Astrocyte of the cerebellum (primary cell): ENCODE measurements at regions not wholly inside any gene's neighbourhood (a gene's known extent, or its start where the extent isn't known, plus 50 kb on each side); places are given as distances from the start of the nearest gene placed in this dataset.
"Not testable (repeated sequence)": the region's sequence is repeated elsewhere in the genome, so short reads cannot be mapped to it uniquely, and the experiment has no call there.

Experiments
- DNase-seq: peaks from one replicate; pipeline ENCODE4 v3.0.0-alpha.2; 2011; ENCODE audit warnings: low read depth
- H3K4me3 ChIP-seq: 2 replicates; pipeline ENCODE4 v1.5.1; 2011; ENCODE audit warnings: mild to moderate bottlenecking, low read depth, low read length, moderate library complexity
- in situ Hi-C: cut with HindIII; loops from 2 replicates; pipeline ENCODE4 v1.10.0; 2017; ENCODE audit warnings: low sequenced_read_pairs
- TF ChIP-seq, protein P1 (sequence below): IDR thresholded peaks from 2 replicates; pipeline ENCODE4 v1.5.1; 2012; ENCODE audit warnings: low read length, low read depth, moderate library complexity, mild to moderate bottlenecking; ENCODE audit errors: missing control alignments

DNA sequence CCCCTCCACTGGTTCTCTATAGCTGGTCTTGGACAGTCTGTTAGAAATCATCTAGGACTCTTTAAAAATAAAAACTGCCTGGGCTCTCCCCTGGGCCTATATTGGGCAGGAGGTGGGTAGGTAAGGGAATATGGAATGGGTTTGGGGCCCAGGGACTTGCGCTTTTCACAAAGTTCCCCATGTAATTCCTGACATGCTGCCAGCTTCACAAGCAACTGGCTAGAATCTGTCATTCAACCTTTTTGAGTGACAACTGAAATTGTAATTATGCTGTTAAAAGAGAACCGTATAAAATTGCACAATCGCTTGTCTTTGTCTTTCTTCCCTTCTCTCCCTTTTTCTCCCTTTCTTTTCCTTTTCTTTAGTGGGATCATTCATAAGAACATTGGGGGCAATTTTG lies 603.1 kb downstream of the EBF1 start:
- TF ChIP-seq, protein P1, sequence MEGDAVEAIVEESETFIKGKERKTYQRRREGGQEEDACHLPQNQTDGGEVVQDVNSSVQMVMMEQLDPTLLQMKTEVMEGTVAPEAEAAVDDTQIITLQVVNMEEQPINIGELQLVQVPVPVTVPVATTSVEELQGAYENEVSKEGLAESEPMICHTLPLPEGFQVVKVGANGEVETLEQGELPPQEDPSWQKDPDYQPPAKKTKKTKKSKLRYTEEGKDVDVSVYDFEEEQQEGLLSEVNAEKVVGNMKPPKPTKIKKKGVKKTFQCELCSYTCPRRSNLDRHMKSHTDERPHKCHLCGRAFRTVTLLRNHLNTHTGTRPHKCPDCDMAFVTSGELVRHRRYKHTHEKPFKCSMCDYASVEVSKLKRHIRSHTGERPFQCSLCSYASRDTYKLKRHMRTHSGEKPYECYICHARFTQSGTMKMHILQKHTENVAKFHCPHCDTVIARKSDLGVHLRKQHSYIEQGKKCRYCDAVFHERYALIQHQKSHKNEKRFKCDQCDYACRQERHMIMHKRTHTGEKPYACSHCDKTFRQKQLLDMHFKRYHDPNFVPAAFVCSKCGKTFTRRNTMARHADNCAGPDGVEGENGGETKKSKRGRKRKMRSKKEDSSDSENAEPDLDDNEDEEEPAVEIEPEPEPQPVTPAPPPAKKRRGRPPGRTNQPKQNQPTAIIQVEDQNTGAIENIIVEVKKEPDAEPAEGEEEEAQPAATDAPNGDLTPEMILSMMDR, result no peak
- no peak overlapping the region for H3K4me3 ChIP-seq
- no peak for DNase-seq
- in situ Hi-C loops, result no loop called here

DNA sequence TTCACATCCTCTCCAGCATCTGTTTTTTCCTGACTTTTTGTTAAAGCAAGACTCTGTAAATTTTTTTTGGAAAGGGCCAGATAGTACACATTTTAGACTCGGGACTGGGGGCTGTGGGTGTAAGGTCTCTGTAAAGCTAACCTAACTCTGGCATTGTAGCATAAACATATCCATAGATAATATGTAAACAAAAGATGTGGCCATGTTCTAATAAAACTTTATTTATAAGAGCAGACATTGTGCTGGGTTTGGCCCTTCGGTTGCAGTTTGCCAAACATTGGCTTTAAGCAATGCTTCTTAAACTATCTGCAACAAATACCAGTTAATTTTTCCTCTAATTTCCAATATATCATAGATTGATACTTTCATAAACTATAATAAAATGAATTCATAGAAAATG lies 605.2 kb downstream of the EBF1 start:
- no peak overlapping the region for H3K4me3 ChIP-seq
- in situ Hi-C loops, result no loop called here
- DNase-seq, result no peak
- TF ChIP-seq, protein P1, result no peak

DNA sequence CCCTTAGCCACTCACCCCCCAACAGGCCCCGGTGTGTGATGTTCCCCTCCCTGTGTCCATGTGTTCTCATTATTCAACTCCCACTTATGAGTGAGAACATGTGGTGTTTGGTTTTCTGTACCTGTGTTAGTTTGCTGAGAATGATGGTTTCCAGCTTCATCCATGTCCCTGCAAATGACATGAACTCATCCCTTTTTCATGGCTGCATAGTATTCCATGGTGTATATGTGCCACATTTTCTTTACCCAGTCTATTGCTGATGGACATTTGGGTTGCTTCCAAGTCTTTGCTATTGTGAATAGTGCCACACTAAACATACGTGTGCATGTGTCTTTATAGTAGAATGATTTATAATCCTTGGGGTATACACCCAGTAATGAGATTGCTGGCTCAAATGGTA lies 605.7 kb downstream of the EBF1 start:
- H3K4me3 ChIP-seq, in situ Hi-C loops, DNase-seq: not testable (repeated sequence)

DNA sequence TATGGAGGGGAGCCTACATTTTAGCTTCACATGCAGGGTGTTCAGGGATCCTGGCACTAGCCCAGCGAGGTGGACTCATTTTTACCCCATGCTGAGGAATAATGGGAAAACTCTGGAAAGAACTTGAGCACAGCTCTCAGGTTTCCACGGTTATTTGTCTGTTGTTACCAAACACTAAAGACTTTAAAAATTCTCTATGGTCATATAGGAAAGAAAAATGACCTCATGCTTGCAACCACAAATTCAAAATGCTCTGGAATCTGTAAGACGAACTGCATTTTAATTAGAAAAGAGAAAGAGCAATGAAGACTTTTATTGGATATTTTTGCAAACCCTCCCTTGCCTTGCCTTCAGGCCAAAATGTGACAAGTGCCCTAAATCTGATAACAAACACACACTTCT lies 606.9 kb downstream of the EBF1 start:
- TF ChIP-seq, protein P1, result no peak
- peak; percentile 95 for DNase-seq
- in situ Hi-C loops, result no loop called here
- no peak overlapping the region for H3K4me3 ChIP-seq

DNA sequence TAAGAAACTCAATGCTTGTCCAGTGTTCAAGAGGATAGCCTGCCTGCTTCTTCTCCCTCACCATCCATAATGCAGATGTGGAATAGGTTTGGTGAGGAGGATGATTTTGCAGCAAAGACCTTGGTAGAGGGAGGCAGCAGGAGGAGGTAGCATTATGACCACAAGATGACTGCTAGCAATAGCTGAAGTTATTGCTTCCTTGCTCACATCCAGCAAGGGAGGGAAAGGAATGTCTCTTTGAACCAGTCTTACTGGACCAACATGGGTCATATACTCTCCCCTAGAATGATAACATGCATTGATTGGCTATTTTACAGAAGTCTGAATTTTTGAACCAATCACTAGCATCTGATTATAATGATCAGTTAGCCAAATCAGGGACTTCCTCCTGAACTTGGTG lies 607.6 kb downstream of the EBF1 start:
- no peak for DNase-seq
- no peak overlapping the region for H3K4me3 ChIP-seq
- TF ChIP-seq, protein P1, result no peak
- in situ Hi-C loops, result no loop called here

DNA sequence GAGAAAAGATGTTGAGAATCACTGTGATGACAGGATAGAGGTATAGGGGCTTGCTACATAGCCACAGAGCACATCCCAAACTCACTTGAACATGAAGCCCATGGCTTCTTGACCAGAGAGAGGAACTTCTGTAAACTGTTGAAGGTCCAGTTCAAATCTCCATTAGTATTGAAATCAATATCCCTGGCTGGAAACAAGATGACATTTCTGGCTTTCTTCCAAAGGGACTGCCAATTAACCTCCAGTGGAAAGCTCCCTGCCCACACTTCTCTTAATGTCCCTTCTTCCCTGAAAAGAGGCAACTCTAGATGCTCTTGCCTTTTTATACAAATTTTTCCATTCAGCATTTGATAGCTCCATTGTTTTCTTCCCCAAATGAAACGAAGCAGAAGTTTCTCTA lies 612.1 kb downstream of the EBF1 start:
- DNase-seq, result no peak
- in situ Hi-C loops, result no loop called here
- no peak overlapping the region for H3K4me3 ChIP-seq
- TF ChIP-seq, protein P1, result no peak

DNA sequence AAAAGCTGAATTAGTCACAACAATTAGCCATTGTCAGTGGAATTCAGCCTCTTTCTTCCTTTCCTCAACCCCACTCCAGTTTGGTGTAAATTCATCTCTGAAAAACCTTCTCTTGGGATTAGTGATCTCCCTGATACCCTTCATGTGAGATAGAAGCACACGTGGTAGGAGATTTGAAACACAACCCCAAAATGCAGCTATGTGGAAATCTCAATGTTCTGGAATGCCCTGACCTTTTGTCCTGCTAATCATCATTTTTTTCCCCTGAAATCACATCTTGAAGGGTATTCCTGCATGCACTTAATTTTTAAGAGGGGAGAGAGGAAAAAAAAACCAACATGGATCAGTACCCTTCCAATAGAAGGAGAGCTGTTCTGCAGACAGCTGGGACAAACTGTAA lies 612.6 kb downstream of the EBF1 start:
- DNase-seq, result no peak
- no peak overlapping the region for H3K4me3 ChIP-seq
- TF ChIP-seq, protein P1, result no peak
- in situ Hi-C loops, result no loop called here
